ENCODE measurements at regions not wholly inside any gene's neighbourhood (a gene's known extent, or its start where the extent isn't known, plus 50 kb on each side); places are given as distances from the start of the nearest gene placed in this dataset.

DNA sequence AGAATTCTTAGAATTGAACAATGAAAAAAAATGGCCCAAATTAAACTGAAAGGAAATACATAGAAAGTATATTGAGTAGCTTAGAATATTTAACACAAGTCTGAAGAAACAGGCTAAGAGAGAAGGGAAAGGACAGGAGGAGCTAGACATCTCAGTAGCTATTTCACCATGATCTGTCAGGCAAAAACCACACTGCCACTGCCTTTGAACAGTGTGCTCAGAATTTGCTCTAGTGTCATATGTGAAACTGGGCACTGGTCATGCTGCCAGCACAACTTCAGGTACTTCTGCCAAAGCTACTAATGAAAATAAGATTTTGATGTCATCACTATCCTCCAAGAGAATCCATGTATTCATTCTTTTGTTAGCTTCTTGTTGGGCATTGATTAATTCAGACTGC, 1280.8 kb upstream of the PCDH20 start:
- H3K27me3 ChIP-seq: no peaks in the 10 kb centered on the region
- TF ChIP-seq, protein P1, sequence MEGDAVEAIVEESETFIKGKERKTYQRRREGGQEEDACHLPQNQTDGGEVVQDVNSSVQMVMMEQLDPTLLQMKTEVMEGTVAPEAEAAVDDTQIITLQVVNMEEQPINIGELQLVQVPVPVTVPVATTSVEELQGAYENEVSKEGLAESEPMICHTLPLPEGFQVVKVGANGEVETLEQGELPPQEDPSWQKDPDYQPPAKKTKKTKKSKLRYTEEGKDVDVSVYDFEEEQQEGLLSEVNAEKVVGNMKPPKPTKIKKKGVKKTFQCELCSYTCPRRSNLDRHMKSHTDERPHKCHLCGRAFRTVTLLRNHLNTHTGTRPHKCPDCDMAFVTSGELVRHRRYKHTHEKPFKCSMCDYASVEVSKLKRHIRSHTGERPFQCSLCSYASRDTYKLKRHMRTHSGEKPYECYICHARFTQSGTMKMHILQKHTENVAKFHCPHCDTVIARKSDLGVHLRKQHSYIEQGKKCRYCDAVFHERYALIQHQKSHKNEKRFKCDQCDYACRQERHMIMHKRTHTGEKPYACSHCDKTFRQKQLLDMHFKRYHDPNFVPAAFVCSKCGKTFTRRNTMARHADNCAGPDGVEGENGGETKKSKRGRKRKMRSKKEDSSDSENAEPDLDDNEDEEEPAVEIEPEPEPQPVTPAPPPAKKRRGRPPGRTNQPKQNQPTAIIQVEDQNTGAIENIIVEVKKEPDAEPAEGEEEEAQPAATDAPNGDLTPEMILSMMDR (IDR thresholded peaks at IDR 0.05): no peak
- TF ChIP-seq POLR2A (IDR thresholded peaks at IDR 0.05): no peak
- no peak for DNase-seq
- no peaks in the 10 kb centered on the region for H3K36me3 ChIP-seq
- H3K9me3 ChIP-seq: no peaks in the 10 kb centered on the region
- H3K4me3 ChIP-seq: no peak overlapping the region
- intact Hi-C loops (cut with DNase I): no loop called here
- H3K4me1 ChIP-seq: no peaks in the 10 kb centered on the region
- H3K27ac ChIP-seq: no peak overlapping the region

DNA sequence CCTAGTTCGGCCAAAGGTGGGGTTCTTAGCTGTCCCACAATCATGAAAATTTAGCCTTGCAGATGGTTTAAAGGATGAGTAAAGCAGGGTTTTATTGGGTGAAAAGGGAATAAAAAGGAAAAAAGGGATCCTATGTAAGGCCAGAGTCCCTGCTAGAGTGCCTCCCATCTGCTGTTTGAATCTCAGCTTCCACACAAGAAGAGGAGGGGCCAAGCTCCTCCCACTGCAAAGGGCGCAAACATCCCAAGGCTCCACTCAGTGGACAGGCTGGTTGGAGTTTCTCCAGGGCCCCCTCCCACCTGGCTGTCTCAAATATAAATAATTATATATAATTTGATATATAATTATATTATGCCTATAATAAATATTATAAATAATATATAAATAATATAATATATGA, 1272.1 kb upstream of the PCDH20 start:
- TF ChIP-seq, protein P1 (IDR thresholded peaks at IDR 0.05): no peak
- TF ChIP-seq POLR2A (IDR thresholded peaks at IDR 0.05): no peak
- H3K9me3 ChIP-seq: no peaks in the 10 kb centered on the region
- intact Hi-C loops (cut with DNase I): no loop called here
- WGBS, 2 donors: 94 to 95% methylated on average over 2 of the region's 2 CpGs
- H3K27me3 ChIP-seq: no peaks in the 10 kb centered on the region
- no peaks in the 10 kb centered on the region for H3K4me1 ChIP-seq
- H3K4me3 ChIP-seq: no peak overlapping the region
- no peak for DNase-seq
- no peaks in the 10 kb centered on the region for H3K36me3 ChIP-seq
- no peak overlapping the region for H3K27ac ChIP-seq

DNA sequence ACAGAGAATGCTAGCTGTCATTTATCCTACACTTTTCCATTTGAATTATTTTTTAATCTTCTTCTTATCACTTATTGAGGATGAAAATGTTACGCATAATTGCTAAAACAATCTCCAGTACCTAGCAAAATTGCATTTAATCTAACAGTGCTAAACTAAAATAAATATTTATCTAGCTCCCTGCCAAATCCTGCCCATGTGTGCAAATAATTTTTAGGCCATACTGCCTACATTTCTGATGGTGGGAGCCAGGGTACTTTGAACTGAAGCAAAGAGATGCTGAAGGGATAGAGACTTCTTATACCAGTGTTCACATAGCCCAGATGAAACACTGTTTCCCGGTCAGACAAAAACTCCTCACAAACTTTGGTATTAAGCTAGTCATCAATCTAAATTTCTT, 1268.7 kb upstream of the PCDH20 start:
- TF ChIP-seq, protein P1 (IDR thresholded peaks at IDR 0.05): no peak
- no peak for TF ChIP-seq POLR2A (IDR thresholded peaks at IDR 0.05)
- intact Hi-C loops (cut with DNase I): no loop called here
- Histone ChIP-seq H3K9me3 (no peaks in the 10 kb centered on the region), H3K27me3 (no peaks in the 10 kb centered on the region), H3K27ac (no peak overlapping the region), H3K4me3 (no peak overlapping the region), H3K4me1 (no peaks in the 10 kb centered on the region), H3K36me3 (no peaks in the 10 kb centered on the region)
- no peak for DNase-seq
- 56 to 61% methylated on average over 2 of the region's 2 CpGs for WGBS, 2 donors

DNA sequence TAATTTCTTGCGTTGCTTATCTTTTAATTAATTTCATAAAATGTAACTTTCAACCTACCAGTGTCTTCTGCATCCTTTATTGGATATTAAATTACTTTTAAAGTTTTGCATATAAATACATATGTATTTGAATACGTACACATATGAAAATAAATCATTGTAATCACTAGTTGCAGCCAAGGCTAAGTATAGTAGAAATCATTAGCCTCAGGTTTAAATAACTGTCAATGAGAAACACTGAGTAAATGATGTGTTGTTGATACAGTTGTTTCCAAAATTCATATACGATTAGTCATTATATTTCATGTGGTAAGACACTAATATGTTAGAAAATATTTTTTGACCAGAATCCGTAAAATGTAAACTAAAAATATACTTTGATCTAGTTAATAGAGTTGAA, 1267.1 kb upstream of the PCDH20 start:
- 71% methylated on average over 4 of the region's 4 CpGs for WGBS, 2 donors
- no peak overlapping the region for H3K4me3 ChIP-seq
- DNase-seq: no peak
- intact Hi-C loops (cut with DNase I): no loop called here
- no peaks in the 10 kb centered on the region for H3K27me3 ChIP-seq
- TF ChIP-seq, protein P1 (IDR thresholded peaks at IDR 0.05): no peak
- TF ChIP-seq POLR2A (IDR thresholded peaks at IDR 0.05): no peak
- no peaks in the 10 kb centered on the region for H3K9me3 ChIP-seq
- no peak overlapping the region for H3K27ac ChIP-seq
- H3K4me1 ChIP-seq: no peaks in the 10 kb centered on the region
- no peaks in the 10 kb centered on the region for H3K36me3 ChIP-seq

DNA sequence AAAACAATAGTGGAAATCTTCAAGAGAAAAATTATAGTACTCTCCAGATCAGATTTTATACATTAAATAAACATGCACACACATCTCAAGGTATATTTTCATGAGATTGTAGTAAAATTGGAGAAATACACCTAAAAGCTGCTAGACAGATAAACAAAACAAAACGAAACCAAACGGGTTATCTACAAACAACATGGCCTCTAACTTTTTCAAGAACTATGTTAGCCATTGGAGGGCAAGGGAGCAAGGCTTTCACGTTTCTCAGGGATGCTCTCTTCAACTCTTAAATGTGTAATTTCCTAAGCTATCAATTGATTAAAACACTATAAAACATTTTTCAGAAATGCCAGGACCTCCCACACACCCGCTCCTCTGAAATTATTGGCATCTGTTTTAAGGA, 1262.4 kb upstream of the PCDH20 start:
- DNase-seq: no peak
- H3K27ac ChIP-seq: no peak overlapping the region
- intact Hi-C loops (cut with DNase I): no loop called here

More for the DNA sequence above, 1262.4 kb upstream of the PCDH20 start:
- H3K4me3 ChIP-seq: no peak overlapping the region
- H3K27me3 ChIP-seq: no peaks in the 10 kb centered on the region
- WGBS, 2 donors: 43 to 56% methylated on average over 4 of the region's 4 CpGs
- H3K36me3 ChIP-seq: no peaks in the 10 kb centered on the region
- no peak for TF ChIP-seq POLR2A (IDR thresholded peaks at IDR 0.05)
- TF ChIP-seq, protein P1 (IDR thresholded peaks at IDR 0.05): no peak
- H3K4me1 ChIP-seq: no peaks in the 10 kb centered on the region
- H3K9me3 ChIP-seq: no peaks in the 10 kb centered on the region
